NCI-H446 treated with DMSO at 0.1 percent for 48 hours (cell line): ENCODE measurements at regions not wholly inside any gene's neighbourhood (a gene's known extent, or its start where the extent isn't known, plus 50 kb on each side); places are given as distances from the start of the nearest gene placed in this dataset.

Experiments used
- DNase-seq: peaks from one replicate; lab custom pipeline; 2025; lab: John Stamatoyannopoulos, UW

DNA sequence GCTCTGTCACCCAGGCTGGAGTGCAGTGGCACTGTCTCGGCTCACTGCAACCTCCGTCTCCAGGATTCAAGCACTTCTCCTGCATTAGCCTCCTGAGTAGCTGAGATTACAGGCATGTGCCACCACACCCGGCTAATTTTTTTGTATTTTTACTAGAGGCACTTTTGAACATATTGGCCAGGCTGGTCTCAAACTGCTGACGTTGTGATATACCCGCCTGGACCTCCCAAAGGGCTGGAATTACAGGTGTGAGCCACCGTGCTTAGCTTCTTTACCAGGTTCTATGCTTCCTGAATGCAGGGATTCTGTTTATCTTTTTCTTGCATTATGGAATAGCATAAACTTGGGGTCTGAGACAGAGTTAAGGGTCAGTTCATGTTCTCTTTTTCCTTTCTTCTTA lies 317.9 kb upstream of the RBFOX1 start:
- DNase-seq, result no peak

DNA sequence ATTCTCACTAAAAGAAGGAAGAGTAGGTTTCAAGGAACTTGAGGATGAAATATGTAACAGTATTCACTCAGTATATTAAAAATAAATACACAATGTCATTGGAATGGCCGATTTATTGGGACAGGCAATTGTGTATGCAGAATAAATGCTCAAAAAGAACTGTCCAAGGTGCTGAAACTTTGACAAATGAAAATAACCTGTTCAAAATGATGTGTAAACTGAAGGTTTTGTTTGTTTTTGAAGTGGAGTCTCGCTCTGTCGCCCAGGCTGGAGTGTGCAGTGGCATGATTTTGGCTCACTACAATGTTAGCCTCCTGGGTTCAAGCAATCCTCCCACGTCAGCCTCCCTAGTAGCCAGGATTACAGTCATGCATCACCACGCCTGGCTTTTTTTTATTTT lies 318.7 kb upstream of the RBFOX1 start:
- DNase-seq, result no peak

DNA sequence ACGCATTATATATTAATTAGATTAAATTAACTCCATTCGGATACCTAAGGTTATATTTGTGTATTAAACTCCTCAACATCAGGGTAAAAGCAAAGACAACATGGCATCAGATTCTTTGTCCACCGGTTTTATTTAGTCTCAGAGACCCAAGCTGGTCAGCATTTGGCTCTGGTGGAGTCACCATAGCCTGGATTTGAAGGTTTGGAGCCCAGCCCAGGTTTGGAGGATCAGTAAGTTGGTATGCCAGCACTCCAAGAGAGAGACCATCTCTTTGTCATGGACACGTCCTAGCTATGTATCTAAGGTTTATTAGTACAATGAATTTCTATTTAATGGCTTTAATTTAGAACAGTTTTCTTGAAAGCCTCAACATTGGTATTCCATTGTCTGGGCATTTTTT lies 328.4 kb upstream of the RBFOX1 start:
- no peak for DNase-seq

DNA sequence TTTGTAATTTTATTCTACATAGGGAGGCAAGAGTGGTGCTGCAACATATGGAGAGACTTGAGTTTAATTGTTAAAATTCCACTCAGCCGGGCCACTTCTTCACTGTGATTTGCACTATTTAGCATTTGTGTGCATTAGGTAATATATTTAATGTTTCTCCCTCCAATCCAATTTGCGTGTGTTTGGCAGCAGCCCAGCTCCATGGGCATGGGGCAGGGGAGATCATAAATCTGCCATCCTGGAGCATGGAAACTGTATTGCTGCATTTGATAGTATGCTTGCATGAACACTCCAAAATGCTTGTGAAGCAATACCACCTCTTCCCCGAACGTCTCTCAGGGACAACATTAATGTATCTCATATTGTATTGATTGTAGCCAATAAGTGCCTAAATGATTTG lies 339.1 kb upstream of the RBFOX1 start:
- DNase-seq, result no peak

DNA sequence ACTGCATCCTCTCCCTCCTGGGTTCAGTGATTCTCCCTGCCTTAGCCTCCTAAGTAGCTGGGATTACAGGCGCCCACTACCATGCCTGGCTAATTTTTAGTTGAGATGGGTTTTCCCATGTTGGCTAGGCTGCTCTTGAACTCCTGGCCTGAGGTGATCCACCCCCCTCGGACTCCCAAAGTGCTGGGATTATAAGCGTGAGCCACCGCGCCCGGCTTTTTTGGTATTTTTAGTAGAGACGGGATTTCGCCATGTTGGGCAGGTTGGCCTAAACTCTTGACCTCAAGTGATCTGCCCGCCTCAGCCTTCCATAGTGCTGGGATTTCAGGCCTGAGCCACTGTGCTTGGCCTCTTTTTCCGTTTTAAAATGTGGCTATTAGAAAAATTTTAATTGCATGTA lies 343.8 kb upstream of the RBFOX1 start:
- DNase-seq, result no peak

DNA sequence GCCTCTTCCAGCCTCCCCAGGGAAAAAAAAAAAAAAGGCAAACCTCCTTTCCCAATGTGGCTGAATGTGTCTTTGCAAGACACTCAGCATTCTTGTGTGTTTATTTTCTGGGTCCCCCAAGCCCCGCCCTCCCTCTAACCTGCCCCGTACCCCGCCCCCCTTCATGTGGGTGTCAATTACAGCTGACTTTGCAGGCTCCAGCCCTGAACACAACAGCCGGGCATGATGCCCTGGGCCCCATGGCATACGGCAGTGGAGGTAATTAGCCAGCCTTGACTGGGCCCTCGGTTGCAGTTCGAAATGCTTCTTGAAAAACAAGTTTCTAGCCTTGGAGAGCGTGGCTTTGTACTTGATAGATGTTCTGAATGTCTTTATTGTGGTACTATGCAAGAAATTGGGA lies 354.7 kb upstream of the RBFOX1 start:
- no peak for DNase-seq

DNA sequence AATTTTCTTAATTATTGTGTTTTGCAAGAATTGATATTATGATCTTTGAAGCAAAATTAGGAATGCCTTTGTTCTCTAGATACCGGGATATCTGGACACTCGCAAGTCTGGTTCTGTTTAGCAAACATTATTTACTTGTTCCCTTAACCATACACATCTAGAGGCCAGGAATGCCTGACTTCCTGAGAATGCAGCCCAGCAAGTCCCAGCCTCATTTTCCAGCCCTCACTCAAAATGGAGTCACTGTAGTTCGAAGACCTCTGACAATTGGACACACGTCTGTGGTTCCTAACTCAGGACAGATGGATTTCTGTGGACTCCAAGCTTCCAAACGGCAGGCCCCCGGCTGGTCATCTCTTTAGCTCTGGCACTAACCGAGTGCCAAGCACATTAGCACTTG lies 355.4 kb upstream of the RBFOX1 start:
- no peak for DNase-seq

DNA sequence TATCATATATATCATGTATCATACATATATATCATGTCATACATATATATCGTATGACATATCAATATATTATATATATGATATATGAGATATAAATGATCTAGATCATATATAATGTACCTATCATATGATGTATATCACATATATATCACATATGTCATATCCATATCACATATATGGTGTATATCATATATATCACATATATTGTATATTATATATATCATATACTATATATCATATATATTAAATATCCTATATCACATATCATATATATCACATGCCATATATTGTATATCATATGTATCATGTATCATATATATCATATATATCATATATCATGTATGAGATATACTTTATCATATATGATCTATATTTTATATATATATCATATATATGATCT lies 355.9 kb upstream of the RBFOX1 start:
- DNase-seq, result no peak

DNA sequence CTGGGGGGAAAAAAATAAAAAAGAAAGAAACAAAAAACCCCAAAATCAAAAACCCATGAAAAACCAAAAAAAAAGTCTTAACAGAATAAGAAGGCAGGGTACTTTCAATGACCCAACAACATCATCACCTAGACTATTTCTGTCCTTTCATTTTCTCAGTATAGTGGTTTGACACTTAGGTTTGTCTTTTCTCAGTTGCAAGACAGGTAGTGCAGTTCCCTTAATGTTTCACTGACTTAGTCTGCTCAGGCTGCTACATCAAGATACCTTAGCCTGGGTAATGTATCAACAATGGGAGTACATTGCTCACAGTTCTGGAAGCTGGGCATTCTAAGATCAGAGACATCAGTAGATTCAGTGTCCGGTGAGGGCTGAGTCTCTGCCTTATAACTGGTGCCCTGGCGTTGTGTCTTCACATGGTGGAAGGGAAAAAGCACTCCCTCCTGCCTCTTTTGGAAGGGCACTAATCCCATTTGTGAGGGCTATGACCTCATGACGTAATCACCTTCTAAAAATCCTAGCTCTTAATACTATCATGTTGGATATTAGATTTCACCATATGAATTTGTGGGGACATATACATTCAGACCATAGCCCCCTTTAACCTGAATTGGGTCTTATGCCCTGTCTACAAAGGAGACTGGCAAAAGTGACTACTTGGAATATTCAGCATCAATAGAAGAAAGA lies 362.3 kb upstream of the RBFOX1 start:
- DNase-seq, result no peak

DNA sequence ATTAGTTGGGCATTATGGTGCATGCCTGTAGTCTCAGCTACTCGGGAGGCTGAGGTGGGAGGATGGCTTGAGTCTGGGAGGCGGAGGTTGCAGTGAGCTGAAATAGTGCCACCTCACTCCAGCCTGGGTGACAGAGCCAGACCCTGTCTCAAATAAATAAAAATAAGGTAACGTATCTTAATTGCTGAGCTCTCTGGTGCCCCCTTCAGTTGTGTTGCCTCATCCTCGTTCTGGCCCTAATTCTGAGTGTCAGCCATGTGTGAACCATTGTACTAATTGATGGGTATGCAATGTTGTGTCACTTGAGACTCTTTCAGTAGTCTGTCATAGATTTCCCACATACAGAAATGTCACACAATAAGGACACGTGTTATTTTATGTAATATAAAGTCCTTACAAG lies 363.1 kb upstream of the RBFOX1 start:
- no peak for DNase-seq

DNA sequence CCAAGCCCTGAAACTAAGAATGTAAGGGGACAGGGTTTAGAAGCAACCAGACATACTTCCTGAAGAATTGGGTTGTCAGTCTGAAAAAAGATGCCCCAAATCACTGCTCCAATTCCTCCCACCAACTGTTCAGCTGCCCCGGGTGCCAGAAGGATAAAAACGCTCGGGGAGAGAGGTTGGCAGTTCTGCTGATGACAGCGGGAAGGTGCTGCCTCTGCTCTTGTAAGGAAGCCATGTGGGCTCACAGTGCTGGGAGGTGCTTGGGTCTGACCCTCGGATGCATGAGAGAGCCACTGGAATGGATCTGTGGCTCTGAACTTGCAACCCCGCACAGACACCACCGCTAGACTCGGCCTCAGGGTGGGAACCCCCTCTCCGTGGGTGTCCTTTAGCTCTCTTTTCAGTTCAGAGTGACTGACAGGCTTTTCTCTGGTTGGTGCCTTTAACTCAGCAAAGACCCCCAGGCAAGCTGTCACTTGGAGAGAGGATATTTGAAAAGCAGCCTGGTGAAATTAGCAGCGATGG lies 364.8 kb upstream of the RBFOX1 start:
- no peak for DNase-seq

DNA sequence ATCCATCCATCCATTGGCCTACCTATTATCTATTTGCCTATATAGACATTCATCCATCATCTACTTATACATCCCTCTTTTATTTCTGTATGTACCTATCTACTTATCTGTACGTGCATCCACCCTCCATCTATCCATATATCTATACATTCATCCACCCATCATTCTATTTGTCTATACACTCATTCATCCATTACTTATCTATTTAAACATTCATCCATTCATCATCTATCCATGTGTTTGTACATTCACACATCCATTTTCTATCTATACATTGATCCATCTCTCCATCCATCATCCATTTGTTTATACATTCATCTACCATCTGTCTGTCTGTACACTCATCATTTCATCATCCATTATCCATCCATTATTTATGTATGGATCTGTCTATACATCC lies 365.7 kb upstream of the RBFOX1 start:
- DNase-seq, result no peak

DNA sequence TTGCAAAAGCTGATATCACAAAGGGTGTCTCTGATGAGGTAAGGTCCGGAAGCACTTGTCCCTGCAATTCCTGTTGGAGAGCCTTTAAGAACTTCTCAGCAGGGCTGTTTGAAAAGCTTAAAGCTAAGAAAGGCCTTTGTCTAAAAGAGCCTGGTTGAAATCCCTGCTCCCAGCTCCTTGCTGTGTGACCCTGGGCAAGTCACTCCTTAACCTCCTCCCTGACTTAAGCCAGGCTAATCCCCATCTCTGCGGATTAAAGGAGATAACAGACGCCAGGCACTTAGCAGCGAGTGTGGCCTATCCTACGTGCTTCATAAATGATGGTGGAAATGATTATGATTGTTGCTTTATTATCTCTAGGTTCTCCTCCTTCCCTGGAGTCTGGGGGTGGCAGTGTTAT lies 368.0 kb upstream of the RBFOX1 start:
- DNase-seq, result no peak

DNA sequence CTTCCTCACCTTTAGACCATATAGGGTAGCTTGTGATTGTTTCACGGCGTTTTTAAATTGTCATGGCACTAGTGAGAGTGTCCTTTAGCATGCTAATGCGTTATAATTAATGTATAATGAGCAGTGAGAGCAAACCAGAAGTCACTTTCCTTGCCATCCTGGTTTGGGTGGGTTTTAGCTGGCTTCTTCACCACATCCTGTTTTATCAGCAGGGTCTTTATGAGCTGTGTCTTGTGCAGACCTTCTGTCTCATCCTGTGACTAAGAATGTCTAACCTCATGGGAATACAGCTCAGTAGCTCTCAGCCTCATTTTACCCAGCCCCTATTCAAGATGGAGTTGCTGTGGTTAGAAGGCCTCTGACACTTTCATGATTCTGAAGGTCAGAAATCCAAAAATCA lies 370.9 kb upstream of the RBFOX1 start:
- DNase-seq, result no peak

DNA sequence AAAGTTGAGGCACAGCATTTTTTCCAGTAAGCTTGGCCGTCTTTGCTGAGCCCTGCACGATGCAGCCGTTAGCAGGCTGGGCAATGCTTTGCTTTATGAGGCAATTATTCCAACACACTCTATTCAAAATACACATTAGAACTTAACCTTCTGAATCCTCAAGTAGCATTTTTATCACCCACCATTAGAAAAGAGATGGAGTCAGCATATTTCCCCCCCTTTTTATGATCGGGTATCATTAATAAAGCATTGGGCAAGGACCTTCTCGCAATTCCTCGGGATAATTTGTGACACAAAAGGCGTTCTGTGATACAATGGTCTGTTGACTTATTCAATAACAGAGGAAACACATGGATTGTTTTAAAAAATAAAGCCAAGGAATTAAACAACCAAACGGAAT lies 374.5 kb upstream of the RBFOX1 start:
- no peak for DNase-seq

DNA sequence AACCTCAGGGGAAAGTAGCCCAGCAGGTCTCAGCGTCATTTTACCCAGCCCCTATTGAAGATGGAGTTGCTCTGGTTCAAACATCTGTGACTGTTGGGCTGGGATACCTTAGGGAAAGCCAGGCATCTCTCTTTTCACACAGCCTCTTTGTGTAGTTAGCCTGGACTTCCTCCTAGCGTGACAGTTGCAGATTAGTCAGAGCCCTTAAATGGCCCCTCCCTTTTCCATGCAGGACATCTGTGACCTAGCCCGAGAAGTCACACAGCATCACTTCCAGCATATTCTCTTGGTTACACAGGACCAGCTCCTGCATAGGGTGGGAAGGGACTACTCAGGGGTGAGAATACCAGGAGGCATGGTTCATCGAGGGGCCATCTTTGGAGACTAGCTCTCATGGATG lies 375.0 kb upstream of the RBFOX1 start:
- no peak for DNase-seq

DNA sequence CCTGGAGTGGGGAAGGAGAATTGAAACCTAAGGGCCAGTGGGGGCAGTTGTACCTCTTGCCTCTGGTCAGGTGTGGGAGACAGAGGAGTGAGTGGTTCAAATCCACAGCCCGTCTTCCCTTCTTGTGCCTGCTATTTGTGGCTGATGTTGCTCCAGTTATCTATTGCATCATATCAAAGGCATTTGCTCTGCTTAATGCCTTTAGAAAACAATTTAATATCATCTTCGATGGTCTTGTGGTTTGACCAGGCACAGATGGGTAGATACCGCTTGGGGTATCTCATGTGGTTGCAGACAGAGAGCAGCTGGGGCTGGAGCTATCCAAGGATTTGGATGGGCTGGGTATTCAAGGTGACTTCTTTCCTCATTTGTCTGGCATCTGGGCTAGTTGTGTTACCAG lies 376.1 kb upstream of the RBFOX1 start:
- no peak for DNase-seq

DNA sequence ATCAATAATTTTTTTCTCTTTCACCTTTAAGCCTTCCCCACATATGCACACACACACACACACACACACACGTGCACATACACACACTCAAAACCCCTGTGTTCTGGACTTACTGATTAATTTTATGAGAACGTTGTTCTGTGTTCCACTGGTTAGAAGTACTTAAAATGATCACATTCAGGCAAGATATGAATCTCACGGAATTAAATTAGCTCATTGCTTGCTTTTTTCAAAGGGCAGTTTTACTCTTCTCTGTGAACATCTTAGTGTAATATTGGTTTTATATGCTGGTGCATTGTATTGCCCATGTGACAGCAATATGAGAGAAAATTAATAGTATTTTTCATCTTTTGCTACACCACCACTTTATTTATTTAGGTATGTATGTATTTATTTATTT lies 377.3 kb upstream of the RBFOX1 start:
- no peak for DNase-seq

DNA sequence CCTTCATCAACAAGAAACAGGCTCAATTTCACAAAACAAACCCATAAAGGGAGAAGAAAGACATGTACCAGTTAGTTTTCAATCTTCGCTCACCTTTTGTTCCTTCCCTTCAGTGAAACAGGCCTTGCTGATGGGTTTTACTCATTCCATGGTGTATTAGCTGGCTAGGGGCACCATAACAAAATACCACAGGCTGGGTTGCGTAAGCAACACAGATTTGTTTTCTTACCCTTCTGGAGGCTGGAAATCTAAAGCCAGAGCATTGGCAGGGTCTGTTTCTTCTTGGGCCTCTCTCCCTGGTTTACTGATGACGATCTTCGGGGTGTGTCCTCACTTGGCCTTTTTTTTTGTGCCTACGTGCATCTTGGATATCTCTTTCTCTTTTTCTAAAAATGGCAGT lies 383.4 kb upstream of the RBFOX1 start:
- no peak for DNase-seq

DNA sequence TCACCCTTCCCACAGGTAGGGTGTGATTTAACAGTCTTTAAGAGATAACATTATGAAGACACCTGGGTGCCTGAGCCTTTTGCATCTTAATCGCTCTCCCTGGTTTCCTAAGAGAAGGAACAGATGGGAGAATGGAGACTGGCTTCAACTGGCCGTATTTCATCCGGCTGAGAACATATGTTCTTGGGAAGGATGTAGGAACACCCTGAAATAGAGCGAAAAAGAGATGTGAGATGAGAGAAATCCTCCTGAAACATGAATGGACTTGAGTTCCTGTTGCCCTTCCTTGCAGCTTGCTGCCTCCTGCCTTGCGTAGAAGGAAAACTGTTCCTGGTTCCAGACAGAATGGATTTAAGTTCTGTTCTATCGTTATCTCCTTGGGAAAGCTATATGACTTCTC lies 385.4 kb upstream of the RBFOX1 start:
- DNase-seq, result no peak

DNA sequence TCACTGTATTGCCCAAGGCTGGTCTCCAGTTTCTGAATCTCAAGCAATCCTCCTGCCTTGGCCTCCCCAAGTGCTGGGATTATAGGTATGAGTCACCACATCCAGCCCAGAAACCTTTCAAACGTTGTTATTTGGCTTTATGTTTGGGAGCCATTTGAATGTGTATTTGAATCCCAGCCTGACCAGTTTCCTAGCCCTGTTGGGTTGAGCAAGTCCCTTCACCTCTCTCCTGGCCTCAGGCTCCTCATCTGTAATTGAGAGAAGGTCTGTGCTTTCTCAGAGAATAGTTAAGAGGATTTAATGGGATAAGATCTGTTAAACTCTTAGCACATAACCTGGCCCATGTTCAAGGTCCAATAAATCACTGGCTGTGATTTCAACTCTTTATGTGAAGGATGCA lies 385.8 kb upstream of the RBFOX1 start:
- no peak for DNase-seq

DNA sequence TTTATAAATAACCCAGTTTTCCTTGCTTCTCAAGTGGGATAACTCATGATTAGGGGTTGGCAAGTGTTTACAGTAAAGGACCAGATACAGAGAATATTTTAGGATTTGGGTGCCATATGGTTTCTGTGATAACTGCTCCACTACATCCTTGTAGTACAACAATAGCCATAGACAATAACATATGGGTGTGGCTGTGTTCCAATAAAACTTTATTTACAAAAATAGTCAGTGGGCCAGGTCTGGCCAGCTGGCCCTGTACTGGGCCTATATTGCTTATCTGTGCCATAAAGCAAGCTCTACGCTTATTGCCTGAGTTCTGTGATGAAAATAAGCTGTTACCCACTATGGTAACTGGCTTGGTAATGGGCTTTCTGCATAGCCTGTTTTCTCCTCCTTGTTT lies 386.5 kb upstream of the RBFOX1 start:
- DNase-seq, result no peak

DNA sequence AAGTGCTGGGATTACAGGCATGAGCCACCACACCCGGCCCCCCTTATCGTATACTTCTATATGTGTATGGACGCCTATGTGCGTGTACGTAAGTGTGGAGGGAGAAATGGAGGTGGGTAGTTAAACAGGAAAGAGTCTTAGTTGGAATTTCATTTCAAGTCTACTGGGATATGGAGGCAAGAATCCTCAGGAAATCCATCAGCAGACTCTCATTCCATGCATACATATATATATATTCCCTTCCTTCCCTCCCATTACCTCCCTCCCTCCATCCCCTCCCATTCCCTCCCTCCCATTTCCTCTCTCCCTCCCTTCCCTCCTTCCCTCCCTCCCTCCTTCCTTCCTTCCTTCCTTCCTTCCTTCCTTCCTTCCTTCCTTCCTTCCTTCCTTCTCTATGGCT lies 391.7 kb upstream of the RBFOX1 start:
- no peak for DNase-seq

DNA sequence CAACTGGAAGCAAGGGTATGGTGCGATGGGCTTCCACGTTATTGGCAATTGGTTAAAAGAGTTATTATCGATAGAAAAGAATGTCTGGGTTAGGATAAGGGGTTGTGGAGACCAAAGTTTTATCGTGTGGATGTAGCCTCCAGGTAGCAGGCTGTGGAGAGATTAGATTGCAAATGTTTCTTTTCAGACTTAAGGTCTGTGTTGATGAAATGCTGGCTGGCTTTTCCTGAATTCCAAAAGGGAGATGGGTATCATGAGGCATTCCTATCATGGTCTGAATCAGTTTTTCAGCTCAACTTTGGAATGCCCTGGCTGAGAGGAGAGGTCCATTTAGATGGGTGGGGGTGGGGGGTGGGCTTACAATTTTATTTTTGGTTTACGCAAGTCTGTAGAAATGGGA lies 395.0 kb upstream of the RBFOX1 start:
- DNase-seq, result no peak
